ENCODE measurements at regions not wholly inside any gene's neighbourhood (a gene's known extent, or its start where the extent isn't known, plus 50 kb on each side); places are given as distances from the start of the nearest gene placed in this dataset.

DNA sequence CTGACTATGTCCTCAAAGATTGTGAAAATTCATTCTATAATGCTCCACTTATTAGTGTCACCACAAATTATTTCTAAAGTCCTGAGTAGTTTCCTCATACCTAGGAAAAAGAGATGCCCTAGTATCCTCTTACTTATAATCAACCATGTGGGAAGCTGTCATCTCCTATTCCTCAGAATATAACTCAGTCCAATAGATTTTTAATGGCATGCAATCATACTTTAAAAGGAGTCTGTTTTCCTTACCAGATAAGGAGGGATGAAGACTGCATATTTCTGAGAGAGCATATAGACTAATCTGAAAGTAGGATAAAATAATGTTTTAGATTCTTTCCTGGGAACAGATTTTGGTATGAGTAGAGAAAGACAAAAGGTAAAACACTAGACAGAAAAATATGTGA lies 727.7 kb upstream of the GRM3 start:
- Histone ChIP-seq H3K79me2 (ENCODE audit: control insufficient read depth, insufficient read depth, low read length) (no peaks in the 10 kb centered on the region), H3K27me3 (ENCODE audit: control insufficient read depth, extremely low read depth, insufficient read depth, low read length) (no peaks in the 10 kb centered on the region), H3K4me1 (ENCODE audit: control insufficient read depth, extremely low read depth, insufficient read depth, low read length) (no peaks in the 10 kb centered on the region), H3K4me2 (ENCODE audit: control insufficient read depth, extremely low read depth, insufficient read depth, low read depth, low read length) (no peak overlapping the region), H3K9ac (ENCODE audit: control insufficient read depth, extremely low read depth, insufficient read depth, low read length) (no peak overlapping the region), H3K9me3 (ENCODE audit: control insufficient read depth, low read depth, low read length) (no peaks in the 10 kb centered on the region), H3K36me3 (ENCODE audit: control insufficient read depth in 2 of 2, extremely low read depth in 1 of 2, insufficient read depth in 2 of 2, low read length in 2 of 2) (no peaks in the 10 kb centered on the region), H3K27ac (ENCODE audit: control insufficient read depth, insufficient read depth, low read length) (no peak overlapping the region), H3K4me3 (ENCODE audit: control insufficient read depth in 2 of 3, extremely low read depth in 1 of 3, insufficient read depth in 2 of 3, low read depth in 1 of 3, low read length in 3 of 3) (no peak overlapping the region), H3K9me1 (ENCODE audit: control insufficient read depth, extremely low read depth, insufficient read depth, low read length) (no peaks in the 10 kb centered on the region), H2AFZ (ENCODE audit: control insufficient read depth, low read length) (no peak overlapping the region), H4K20me1 (ENCODE audit: control insufficient read depth, extremely low read depth, insufficient read depth, low read length) (no peaks in the 10 kb centered on the region)
- FAIRE-seq (no peak), DNase-seq (ENCODE audit: low read depth, low spot score) (no peak)
- TF ChIP-seq EZH2 (IDR thresholded peaks at IDR 0.05; ENCODE audit: low read length) (no peak), CTCF (optimal IDR thresholded peaks at IDR 0.05 in 1 of 3, IDR thresholded peaks at IDR 0.05 in 1 of 3, conservative IDR thresholded peaks at IDR 0.05 in 1 of 3; ENCODE audit: extremely low read depth in 1 of 3, insufficient read depth in 2 of 3, low read length in 3 of 3) (no peak)
- dilution Hi-C loops (cut with MboI; ENCODE audit: extremely low pct_ligation_motif_present, low sequenced_read_pairs): no loop called here

- Histone ChIP-seq H3K4me2 (ENCODE audit: control insufficient read depth, extremely low read depth, insufficient read depth, low read depth, low read length) (no peak overlapping the region), H3K79me2 (ENCODE audit: control insufficient read depth, insufficient read depth, low read length) (no peaks in the 10 kb centered on the region), H3K4me3 (ENCODE audit: control insufficient read depth in 2 of 3, extremely low read depth in 1 of 3, insufficient read depth in 2 of 3, low read depth in 1 of 3, low read length in 3 of 3) (no peak overlapping the region), H3K9ac (ENCODE audit: control insufficient read depth, extremely low read depth, insufficient read depth, low read length) (no peak overlapping the region), H3K27me3 (ENCODE audit: control insufficient read depth, extremely low read depth, insufficient read depth, low read length) (no peaks in the 10 kb centered on the region), H3K4me1 (ENCODE audit: control insufficient read depth, extremely low read depth, insufficient read depth, low read length) (no peaks in the 10 kb centered on the region), H3K27ac (ENCODE audit: control insufficient read depth, insufficient read depth, low read length) (no peak overlapping the region), H3K36me3 (ENCODE audit: control insufficient read depth in 2 of 2, extremely low read depth in 1 of 2, insufficient read depth in 2 of 2, low read length in 2 of 2) (no peaks in the 10 kb centered on the region), H2AFZ (ENCODE audit: control insufficient read depth, low read length) (no peak overlapping the region), H3K9me1 (ENCODE audit: control insufficient read depth, extremely low read depth, insufficient read depth, low read length) (no peaks in the 10 kb centered on the region), H4K20me1 (ENCODE audit: control insufficient read depth, extremely low read depth, insufficient read depth, low read length) (no peaks in the 10 kb centered on the region), H3K9me3 (ENCODE audit: control insufficient read depth, low read depth, low read length) (no peaks in the 10 kb centered on the region)
- DNase-seq (ENCODE audit: low read depth, low spot score): no peak
- dilution Hi-C loops (cut with MboI; ENCODE audit: extremely low pct_ligation_motif_present, low sequenced_read_pairs): no loop called here
- TF ChIP-seq CTCF (optimal IDR thresholded peaks at IDR 0.05 in 1 of 3, IDR thresholded peaks at IDR 0.05 in 1 of 3, conservative IDR thresholded peaks at IDR 0.05 in 1 of 3; ENCODE audit: extremely low read depth in 1 of 3, insufficient read depth in 2 of 3, low read length in 3 of 3) (no peak), EZH2 (IDR thresholded peaks at IDR 0.05; ENCODE audit: low read length) (no peak)
- FAIRE-seq: no peak
These were observed 727.6 kb upstream of the SEMA3D start for GRCh38 chr7:85914437-85914836.

Data from keratinocyte (primary cell).